ENCODE measurements at regions not wholly inside any gene's neighbourhood (a gene's known extent, or its start where the extent isn't known, plus 50 kb on each side); places are given as distances from the start of the nearest gene placed in this dataset.

- WGBS (ENCODE audit: insufficient coverage): no CpG with 5 or more reads among the region's 4 CpGs
- Histone ChIP-seq H3K27me3 (ENCODE audit: control insufficient read depth, insufficient read depth, low read length) (no peaks in the 10 kb centered on the region), H3K4me3 (ENCODE audit: low read length) (no peak overlapping the region), H3K36me3 (ENCODE audit: control insufficient read depth, insufficient read depth, low read length) (no peaks in the 10 kb centered on the region), H3K27ac (ENCODE audit: low read length) (no peak overlapping the region), H3K9me3 (replicated peaks; ENCODE audit: control insufficient read depth, low read depth, low read length) (no peaks in the 10 kb centered on the region), H3K4me1 (ENCODE audit: control insufficient read depth, insufficient read depth, low read length) (no peaks in the 10 kb centered on the region)
- DNase-seq: no peak
Observed at GRCh38 chr4:73929278-73929677, 52.5 kb downstream of the PF4 start.

GRCh38 chr4:73923631-73923937 is 54.4 kb downstream of the CXCL1 start:
- H3K36me3 ChIP-seq (ENCODE audit: control insufficient read depth, insufficient read depth, low read length): no peaks in the 10 kb centered on the region
- H3K4me3 ChIP-seq (ENCODE audit: low read length): no peak overlapping the region
- H3K27ac ChIP-seq (ENCODE audit: low read length): no peak overlapping the region
- H3K9me3 ChIP-seq (replicated peaks; ENCODE audit: control insufficient read depth, low read depth, low read length): no peaks in the 10 kb centered on the region
- no CpG with 5 or more reads among the region's 1 CpG for WGBS (ENCODE audit: insufficient coverage)
- DNase-seq: no peak
- H3K27me3 ChIP-seq (ENCODE audit: control insufficient read depth, insufficient read depth, low read length): no peaks in the 10 kb centered on the region
- no peaks in the 10 kb centered on the region for H3K4me1 ChIP-seq (ENCODE audit: control insufficient read depth, insufficient read depth, low read length)

GRCh38 chr4:73922766-73923630 is 53.8 kb downstream of the CXCL1 start:
- DNase-seq: peak; percentile 33
- H3K27me3 ChIP-seq (ENCODE audit: control insufficient read depth, insufficient read depth, low read length): no peaks in the 10 kb centered on the region
- no peak overlapping the region for H3K4me3 ChIP-seq (ENCODE audit: low read length)
- no peak overlapping the region for H3K27ac ChIP-seq (ENCODE audit: low read length)
- no peaks in the 10 kb centered on the region for H3K9me3 ChIP-seq (replicated peaks; ENCODE audit: control insufficient read depth, low read depth, low read length)
- no peaks in the 10 kb centered on the region for H3K36me3 ChIP-seq (ENCODE audit: control insufficient read depth, insufficient read depth, low read length)
- WGBS (ENCODE audit: insufficient coverage): no CpG with 5 or more reads among the region's 1 CpG
- H3K4me1 ChIP-seq (ENCODE audit: control insufficient read depth, insufficient read depth, low read length): no peaks in the 10 kb centered on the region

- Histone ChIP-seq H3K27ac (ENCODE audit: low read length) (no peak overlapping the region), H3K4me1 (ENCODE audit: control insufficient read depth, insufficient read depth, low read length) (no peaks in the 10 kb centered on the region), H3K9me3 (replicated peaks; ENCODE audit: control insufficient read depth, low read depth, low read length) (no peaks in the 10 kb centered on the region), H3K36me3 (ENCODE audit: control insufficient read depth, insufficient read depth, low read length) (no peaks in the 10 kb centered on the region), H3K27me3 (ENCODE audit: control insufficient read depth, insufficient read depth, low read length) (no peaks in the 10 kb centered on the region), H3K4me3 (ENCODE audit: low read length) (no peak overlapping the region)
- no peak for DNase-seq
Observed at GRCh38 chr4:73922317-73922716, 53.1 kb downstream of the CXCL1 start.

All from muscle of leg (tissue), 3 donors.